ENCODE measurements at regions not wholly inside any gene's neighbourhood (a gene's known extent, or its start where the extent isn't known, plus 50 kb on each side); places are given as distances from the start of the nearest gene placed in this dataset.

- no peak for TF ChIP-seq CTCF (IDR thresholded peaks at IDR 0.05 in 2 of 3, conservative IDR thresholded peaks at IDR 0.05 in 1 of 3; ENCODE audit: borderline replicate concordance in 1 of 3, insufficient read depth in 1 of 3, low read depth in 2 of 3, low read length in 2 of 3)
- TF ChIP-seq EZH2phosphoT487 (IDR thresholded peaks at IDR 0.05; ENCODE audit: borderline replicate concordance): no peak
- TF ChIP-seq EZH2 (IDR thresholded peaks at IDR 0.05): no peak
- no peak for TF ChIP-seq YY1 (IDR thresholded peaks at IDR 0.05; ENCODE audit: extremely low read depth, insufficient replicate concordance, low read depth, low read length)
- no peak for TF ChIP-seq ZFX (IDR thresholded peaks at IDR 0.05)
Observed at GRCh38 chr18:51370996-51371395, 173.5 kb upstream of the MEX3C start.

Measured in HCT116 (cell line).